ENCODE measurements at regions not wholly inside any gene's neighbourhood (a gene's known extent, or its start where the extent isn't known, plus 50 kb on each side); places are given as distances from the start of the nearest gene placed in this dataset.
"Not testable (repeated sequence)": the region's sequence is repeated elsewhere in the genome, so short reads cannot be mapped to it uniquely, and the experiment has no call there.

DNA sequence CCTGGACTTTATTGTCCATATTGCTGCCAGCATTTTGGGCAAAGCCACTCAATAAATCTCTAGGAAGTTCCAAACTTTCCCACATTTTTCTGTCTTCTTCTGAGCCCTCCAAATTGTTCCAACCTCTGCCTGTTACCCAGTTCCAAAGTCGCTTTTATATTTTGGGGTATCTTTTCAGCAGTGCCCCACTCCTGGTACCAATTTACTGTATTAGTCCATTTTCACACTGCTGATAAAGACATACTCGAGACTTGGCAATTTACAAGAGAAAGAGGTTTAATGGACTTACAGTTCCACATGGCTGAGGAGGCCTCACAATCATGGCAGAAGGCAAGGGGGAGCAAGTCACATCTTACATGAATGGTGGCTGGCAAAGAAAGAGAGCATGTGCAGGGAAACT, 53.4 kb downstream of the AHSP start:
- not testable (repeated sequence) for DNase-seq (ENCODE audit: low read depth)

DNA sequence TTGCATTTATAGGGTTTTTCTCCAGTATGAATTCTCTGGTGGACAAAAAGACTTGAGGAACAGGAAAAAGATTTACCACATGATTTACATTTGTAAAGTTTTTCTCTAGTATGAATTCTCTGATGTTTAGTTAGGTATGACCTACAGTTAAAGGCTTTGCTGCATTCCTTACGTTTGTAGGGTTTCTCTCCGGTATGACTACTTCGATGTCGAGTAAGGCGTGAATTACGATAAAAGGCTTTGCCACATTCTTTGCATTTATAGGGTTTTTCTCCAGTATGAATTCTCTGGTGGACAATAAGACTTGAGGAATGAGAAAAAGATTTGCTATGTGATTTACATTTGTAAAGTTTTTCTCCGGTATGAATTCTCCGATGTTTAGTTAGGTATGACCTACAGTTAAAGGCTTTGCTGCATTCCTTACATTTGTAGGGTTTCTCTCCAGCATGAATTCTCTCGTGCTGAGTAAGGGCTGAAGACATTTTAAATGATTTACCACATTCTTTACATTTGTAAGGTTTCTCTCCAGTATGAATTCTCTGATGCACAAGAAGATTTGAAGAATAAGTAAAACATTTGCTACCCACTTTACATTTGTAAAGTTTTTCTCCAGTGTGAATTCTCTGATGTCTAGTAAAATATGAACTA, 74.2 kb downstream of the AHSP start:
- not testable (repeated sequence) for DNase-seq (ENCODE audit: low read depth)

DNA sequence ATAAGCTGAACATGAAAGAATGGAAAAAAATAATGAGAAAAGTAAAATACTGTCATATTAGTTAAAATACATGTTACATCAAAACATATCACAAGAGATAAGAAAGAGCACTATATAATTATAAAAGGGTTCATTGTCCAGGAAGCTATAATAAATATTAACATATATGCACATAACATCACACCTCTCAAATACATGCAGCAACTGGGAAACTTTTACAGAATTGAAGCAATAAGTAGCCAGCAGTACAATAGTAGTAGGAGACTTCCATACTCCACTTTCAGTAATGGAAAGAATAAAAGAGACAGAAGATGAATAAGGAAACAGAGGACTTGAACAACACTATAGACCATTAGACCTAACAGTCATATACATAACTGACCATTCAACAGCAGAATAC, 90.4 kb downstream of the AHSP start:
- DNase-seq (ENCODE audit: low read depth) = no peak

- DNase-seq (ENCODE audit: low read depth) = no peak
Measured at GRCh38 chr16:31636433-31636832, 108.7 kb downstream of the AHSP start.

GRCh38 chr16:31641279-31641678, 113.6 kb downstream of the AHSP start:
- DNase-seq (ENCODE audit: low read depth) = no peak

- DNase-seq (ENCODE audit: low read depth) = not testable (repeated sequence)
Measured at GRCh38 chr16:31655674-31656073, 128.0 kb downstream of the AHSP start.

- DNase-seq (ENCODE audit: low read depth) = no peak
Measured at GRCh38 chr16:31664683-31665482, 137.2 kb downstream of the AHSP start.

DNA sequence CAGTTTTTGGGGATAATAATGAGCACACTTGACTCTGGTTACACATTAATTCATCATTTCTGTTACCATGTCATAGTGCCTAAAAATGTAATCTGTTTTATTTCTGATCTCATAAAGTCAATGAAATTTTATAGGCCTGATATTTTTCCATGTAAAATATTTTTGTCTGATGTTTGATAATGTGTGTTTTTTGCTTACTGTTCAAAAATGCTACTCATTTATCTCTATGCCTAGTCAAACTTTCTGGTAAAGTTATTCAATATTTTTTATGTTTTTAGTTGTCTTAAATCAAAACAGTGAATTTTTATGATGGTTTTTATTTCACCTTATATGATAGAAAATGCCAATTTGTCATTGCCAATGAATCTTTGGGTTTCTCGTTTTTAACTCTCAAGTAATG, 147.0 kb downstream of the AHSP start:
- no peak for DNase-seq (ENCODE audit: low read depth)

GRCh38 chr16:31676731-31677130, 149.0 kb downstream of the AHSP start:
- DNase-seq (ENCODE audit: low read depth) = no peak

GRCh38 chr16:31678649-31679325, 151.1 kb downstream of the AHSP start:
- DNase-seq (ENCODE audit: low read depth) = no peak

- DNase-seq (ENCODE audit: low read depth) = not testable (repeated sequence)
Measured at GRCh38 chr16:31689331-31689730, 161.6 kb downstream of the AHSP start.

- not testable (repeated sequence) for DNase-seq (ENCODE audit: low read depth)
Measured at GRCh38 chr16:31692338-31692737, 164.6 kb downstream of the AHSP start.

DNA sequence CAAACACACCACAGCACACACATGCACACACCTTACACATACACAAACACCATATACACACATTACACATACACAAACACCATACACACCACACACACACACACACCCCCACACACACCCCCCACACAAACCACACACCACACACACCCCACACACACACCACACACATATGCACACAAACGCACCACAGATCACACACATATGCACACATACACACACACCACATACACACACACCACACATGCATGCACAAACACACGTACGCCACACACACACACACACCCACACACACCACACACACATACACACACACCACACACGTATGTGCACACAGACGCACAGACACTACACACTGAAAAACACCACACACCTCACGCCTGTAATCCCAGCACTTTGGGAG, 166.0 kb downstream of the AHSP start:
- DNase-seq (ENCODE audit: low read depth) = no peak

- DNase-seq (ENCODE audit: low read depth) = no peak
Measured at GRCh38 chr16:31694461-31694860, 166.8 kb downstream of the AHSP start.

GRCh38 chr16:31695667-31696066, 168.0 kb downstream of the AHSP start:
- no peak for DNase-seq (ENCODE audit: low read depth)

DNA sequence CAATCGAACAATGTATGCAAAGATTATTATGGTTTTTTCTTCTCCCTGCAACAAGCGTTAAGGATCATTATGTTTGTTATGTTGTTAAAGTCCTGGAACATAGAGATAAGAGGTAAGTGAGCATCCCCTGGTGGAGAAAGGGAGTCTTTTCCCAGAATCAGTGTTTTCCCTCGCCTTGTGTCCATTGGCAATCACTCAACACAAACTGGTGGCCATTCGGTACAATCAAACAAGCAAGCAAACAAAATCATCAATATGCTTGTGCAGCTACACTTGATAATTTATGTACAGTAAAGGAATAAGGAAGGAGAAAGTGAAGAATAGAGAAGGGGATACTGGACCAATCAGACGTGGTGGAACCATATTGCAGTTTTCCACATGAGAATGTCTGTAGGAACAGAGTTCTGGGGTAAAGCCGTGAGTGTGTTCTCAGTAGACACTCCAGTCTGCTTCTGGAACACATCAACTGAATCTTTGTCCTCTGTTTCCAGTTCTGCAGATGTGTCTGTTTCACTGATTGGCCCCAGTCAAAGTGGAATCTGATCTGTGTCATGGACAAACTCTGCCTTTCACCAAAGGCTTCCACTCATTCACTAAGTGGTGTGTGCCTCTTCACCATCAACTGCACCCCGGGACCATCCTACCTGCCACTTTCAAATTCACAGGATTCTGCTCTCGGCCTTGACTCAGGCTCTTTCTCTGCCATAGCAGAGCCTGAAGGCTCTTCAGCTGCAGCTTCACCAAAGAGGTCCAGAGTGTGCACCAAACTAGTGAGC, 169.5 kb downstream of the AHSP start:
- peak; percentile 23 for DNase-seq (ENCODE audit: low read depth)

GRCh38 chr16:31697744-31698125, 170.0 kb downstream of the AHSP start:
- no peak for DNase-seq (ENCODE audit: low read depth)

DNA sequence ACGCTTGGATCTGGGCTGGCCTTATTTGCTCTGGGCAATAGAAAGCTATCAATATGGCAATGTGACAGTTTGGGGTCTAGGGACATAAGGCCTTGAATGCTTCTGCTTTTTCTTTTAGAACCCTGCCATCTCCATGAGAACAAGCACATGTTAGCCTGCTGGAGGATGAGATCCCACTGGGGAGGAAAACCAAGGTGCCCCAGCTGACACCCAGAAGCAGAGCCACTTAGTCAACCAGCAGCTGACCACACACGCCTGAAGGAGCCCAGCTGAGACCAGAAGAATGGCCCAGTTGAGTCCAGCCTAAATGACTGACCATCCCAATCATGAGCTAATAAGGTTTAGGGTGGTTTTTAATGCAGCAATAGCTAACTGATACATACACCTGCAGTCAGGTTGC, 171.2 kb downstream of the AHSP start:
- DNase-seq (ENCODE audit: low read depth) = no peak

DNA sequence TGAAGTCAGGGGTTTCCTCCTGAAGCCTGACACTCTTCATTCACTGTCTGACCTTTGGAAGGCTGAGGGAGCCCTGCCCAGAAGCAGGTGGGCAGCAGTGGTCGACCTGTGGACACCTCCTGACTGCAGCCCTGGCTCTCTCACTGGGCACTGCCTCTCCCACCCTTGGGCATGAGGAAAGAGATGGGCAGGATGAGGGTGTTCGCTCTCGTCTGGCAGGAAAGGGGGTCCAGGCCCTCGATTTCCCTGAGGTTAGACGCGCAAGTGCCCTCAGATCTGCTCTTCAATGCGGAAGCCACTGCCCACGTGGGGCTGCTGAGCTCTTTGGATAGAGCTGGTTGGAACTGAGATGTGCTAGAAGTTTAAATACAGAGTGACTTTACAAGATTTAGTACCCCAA, 171.9 kb downstream of the AHSP start:
- no peak for DNase-seq (ENCODE audit: low read depth)

DNA sequence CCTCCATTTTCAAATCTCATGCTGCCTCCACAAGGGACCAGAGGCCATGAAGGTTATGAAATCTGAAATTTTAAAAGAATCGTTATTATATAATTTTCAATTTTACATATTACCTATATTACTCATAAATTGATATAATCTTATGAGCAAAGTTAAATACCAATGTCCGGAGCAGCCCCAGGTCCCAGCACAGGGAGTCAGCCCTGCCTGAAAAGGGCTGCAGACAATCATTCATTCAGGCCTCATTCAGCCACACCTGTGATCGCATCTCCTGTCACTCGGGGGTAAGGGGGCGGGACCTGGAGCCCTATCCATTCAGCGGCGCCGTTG, 172.5 kb downstream of the AHSP start:
- DNase-seq (ENCODE audit: low read depth) = peak; percentile 17

DNA sequence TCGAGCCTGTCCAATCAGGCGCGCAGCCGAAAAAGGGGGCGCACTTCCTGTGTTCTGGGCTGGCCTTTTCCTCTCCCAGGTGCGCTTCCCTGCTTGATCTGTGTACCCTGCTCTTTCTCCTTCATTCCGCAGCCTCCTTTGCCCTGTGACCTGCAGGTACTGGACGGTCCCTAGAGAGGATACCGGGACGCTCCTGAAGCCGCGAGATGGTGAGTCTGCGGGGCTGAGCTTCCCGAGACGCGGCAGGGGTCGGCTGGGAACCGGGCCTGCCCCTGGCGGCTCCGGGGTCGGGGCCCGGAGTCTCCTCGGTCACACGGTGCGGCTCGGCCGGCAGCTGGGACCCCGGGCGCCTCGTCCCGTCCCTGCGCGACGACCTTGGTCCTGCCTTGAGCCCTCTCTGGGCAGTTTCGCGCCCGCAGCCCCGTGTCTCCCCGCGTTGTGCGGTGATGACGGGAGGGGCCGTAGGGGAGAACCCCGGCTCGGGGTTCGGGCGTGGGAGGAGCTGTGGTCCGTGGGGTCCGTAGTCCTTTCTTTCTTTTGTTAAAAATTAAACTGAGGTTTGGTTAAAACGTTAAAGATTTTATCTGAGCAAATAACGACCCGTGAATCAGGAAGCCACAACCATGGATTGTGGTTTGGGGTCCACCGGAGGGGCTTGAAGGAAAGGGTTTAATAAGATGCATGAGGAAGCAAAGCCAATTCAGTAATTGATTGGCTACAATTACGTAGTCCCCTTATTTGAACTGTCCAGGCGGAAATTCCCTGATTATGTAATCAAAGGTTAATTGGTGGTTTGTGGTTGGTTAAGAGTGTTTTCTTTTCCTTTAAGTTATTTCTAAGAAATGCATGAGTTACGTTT, 172.8 kb upstream of the ZNF267 start:
- DNase-seq (ENCODE audit: low read depth) = no peak

- DNase-seq (ENCODE audit: low read depth) = no peak
Measured at GRCh38 chr16:31701734-31702133, 171.9 kb upstream of the ZNF267 start.
